Retinal pigment epithelial cell (primary cell): ENCODE measurements at regions not wholly inside any gene's neighbourhood (a gene's known extent, or its start where the extent isn't known, plus 50 kb on each side); places are given as distances from the start of the nearest gene placed in this dataset.
"Not testable (repeated sequence)": the region's sequence is repeated elsewhere in the genome, so short reads cannot be mapped to it uniquely, and the experiment has no call there.

Experiments
- DNase-seq: peaks from one replicate; pipeline ENCODE4 v3.0.0-alpha.2; 2010; ENCODE audit warnings: low read depth
- H3K4me3 ChIP-seq: 2 replicates; pipeline ENCODE4 v1.5.1; 2011; ENCODE audit warnings: mild to moderate bottlenecking, low read length, control low read depth, moderate library complexity
- TF ChIP-seq, protein P1 (sequence below): conservative IDR thresholded peaks from 2 replicates; pipeline ENCODE4 v1.5.1; 2011; ENCODE audit warnings: low read depth, low read length, control low read depth, inconsistent platforms

DNA sequence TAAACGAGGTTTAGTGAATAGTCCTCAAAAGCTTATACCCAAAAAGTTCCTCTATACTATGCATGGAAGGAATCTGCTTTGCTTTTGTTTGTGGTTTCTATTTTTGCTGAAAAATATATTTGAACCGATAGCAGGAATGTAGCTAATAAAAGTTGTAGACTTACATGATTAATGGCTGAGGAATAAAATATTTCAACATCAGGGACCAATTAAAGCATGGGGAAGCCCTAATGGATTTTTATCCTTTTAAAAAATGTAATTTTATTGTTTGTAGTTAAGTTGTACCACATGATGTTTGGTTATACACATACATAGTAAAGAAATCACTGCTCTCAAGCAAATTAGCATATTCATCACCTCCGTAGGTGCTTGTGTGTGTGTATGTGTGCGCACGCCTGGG lies 295.3 kb upstream of the CNTN5 start:
- no peak overlapping the region for H3K4me3 ChIP-seq
- DNase-seq: no peak
- TF ChIP-seq, protein P1, sequence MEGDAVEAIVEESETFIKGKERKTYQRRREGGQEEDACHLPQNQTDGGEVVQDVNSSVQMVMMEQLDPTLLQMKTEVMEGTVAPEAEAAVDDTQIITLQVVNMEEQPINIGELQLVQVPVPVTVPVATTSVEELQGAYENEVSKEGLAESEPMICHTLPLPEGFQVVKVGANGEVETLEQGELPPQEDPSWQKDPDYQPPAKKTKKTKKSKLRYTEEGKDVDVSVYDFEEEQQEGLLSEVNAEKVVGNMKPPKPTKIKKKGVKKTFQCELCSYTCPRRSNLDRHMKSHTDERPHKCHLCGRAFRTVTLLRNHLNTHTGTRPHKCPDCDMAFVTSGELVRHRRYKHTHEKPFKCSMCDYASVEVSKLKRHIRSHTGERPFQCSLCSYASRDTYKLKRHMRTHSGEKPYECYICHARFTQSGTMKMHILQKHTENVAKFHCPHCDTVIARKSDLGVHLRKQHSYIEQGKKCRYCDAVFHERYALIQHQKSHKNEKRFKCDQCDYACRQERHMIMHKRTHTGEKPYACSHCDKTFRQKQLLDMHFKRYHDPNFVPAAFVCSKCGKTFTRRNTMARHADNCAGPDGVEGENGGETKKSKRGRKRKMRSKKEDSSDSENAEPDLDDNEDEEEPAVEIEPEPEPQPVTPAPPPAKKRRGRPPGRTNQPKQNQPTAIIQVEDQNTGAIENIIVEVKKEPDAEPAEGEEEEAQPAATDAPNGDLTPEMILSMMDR: no peak

DNA sequence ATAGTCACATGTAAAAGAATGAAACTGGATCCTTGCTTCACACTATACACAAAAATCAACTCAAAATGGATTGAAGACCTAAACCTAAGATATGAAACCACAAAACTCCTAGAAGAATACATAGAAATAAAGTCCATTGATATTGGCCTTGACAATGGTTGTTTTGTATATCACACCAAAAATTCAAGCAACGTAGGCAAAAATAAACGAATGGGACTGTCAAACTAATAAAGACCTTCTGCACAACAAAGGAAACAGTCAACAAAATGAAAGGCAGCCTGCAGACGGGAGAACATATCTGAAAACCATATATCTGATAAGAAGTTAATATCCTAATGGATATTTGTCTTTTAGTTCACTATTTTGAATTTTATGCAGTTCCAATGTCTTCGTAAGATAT lies 292.3 kb upstream of the CNTN5 start:
- no peak for DNase-seq
- H3K4me3 ChIP-seq: no peak overlapping the region
- TF ChIP-seq, protein P1: no peak

DNA sequence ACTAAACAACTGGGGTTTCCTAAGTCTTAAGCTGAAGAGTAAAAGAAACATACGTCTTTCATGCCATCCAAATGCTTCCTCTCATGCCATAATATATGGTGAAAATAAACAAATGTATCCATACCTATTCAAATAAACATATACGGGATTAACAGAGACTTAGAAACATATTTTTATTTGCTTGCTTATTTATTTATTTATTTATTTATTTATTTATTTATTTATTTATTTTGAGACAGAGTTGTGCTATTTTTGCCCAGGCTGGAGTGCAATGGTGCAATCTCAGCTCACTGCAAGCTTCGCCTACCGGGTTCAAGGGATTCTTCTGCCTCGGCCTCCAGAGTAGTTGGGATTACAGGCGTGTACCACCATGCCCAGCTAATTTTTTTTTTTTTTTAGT lies 291.6 kb upstream of the CNTN5 start:
- no peak overlapping the region for H3K4me3 ChIP-seq
- TF ChIP-seq, protein P1: no peak
- DNase-seq: no peak

DNA sequence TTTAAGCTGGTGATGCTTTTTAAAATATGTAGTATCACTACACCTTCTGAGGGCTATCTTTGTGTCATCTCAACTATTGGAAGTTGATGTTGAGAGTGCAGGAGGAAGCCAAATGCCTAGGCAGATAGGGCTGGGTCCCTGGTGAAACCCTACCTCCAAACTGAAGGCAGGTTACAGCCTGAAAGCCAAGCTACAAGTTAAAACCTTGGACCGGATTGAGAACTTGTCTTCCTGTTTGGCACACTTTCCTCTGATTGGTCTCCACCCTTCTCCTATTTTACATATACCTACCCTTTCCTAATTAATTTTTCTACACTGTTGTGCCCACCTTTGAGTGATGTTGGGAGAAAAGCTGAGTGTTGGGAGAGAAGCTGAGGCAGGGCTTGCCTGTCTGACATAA lies 287.8 kb upstream of the CNTN5 start:
- H3K4me3 ChIP-seq: no peak overlapping the region
- no peak for DNase-seq
- TF ChIP-seq, protein P1: no peak

DNA sequence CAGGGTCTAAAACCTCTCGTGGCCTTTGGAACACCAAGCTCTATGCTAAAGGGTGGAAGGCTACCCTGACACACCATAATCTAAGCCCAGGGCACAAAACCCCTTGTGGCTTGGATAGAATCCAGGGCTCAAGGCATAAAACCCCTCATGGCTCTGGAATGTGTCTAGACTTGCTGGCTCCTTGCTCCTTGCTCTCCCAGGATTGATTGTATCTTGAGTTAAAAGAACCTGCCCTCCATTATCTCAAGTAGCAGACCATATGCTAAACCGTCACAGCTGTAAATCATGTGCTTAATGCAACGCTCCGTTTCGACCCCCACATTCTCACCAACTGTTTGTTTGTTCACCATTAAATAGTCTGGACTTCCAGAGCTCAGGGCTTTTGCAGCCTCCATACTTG lies 287.4 kb upstream of the CNTN5 start:
- H3K4me3 ChIP-seq: not testable (repeated sequence)
- peak; percentile 10 for DNase-seq

DNA sequence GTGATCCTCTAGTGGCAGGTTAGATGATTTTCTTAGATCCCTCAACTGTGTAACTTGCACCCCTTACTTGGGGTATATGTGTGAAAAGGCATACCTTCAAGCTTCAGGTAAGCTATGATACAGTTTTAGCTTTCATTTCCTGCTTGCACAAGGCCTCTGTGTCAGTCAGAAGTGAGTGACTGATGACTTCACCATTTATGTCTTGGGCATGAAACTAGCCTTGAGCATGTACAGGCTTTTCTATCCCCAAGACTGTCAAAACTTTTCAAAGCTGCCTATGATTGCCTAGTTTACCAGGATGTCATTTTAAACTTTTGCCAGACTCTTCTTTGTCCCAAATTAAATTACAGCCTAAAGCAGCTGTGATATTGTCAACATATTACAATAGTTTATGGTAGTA lies 286.1 kb upstream of the CNTN5 start:
- no peak for DNase-seq
- no peak overlapping the region for H3K4me3 ChIP-seq
- TF ChIP-seq, protein P1: no peak

DNA sequence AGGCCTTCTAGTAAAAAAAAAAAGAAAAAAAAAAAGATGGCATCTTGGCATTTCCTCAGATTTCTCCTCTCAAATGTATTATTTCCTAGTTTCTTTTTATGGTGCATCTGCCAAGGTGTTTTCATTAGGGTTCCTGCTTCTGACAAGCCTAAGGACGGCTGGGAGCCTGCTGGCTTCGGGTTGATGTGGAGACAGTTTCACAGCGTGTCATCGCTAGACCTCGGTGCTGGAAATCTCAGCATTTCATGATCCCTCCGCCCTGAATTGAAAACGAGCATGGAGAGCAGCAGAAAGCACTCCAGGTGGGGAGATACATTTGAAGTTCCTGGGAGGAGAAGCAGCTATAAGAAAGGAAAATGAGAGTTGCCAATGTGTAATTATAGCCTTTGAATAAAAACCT lies 283.9 kb upstream of the CNTN5 start:
- TF ChIP-seq, protein P1: no peak
- no peak overlapping the region for H3K4me3 ChIP-seq
- no peak for DNase-seq

DNA sequence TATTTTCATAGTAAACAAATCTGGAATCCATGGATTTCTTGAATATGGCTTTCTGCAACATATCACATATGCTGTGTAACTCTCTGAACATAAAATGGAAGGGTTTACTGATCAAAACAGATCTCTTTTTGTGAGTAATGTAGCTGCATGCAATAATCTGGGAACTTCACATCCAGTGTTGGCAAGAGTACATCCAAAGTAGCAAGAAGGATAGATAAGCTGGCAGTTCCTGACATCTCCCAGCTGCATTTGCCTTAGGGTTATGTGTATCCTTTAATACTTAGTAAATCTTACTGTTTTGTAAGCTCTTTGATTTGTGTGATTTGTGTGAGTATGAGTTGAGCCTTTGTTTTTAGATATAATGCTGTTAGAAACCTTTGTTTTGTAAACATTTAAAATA lies 280.4 kb upstream of the CNTN5 start:
- no peak for DNase-seq
- H3K4me3 ChIP-seq: no peak overlapping the region
- TF ChIP-seq, protein P1: no peak

DNA sequence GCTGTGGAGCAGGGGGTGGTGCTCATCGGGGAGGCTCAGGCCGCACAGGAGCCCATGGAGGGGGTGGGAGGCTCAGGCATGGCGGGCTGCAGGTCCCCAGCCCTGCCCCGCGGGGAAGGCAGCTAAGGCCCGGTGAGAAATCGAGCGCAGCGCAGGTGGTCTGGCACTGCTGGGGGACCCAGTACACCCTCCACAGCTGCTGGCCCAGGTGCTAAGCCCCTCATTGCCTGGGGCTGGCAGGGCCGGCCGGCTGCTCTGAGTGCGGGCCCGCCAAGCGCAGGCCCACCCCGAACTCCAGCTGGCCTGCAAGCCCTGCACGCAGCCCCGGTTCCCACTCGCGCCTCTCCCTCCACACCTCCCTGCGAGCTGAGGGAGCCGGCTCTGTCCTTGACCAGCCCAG lies 257.3 kb upstream of the CNTN5 start:
- H3K4me3 ChIP-seq, DNase-seq: not testable (repeated sequence)
